GM21619 (cell line): ENCODE measurements at regions not wholly inside any gene's neighbourhood (a gene's known extent, or its start where the extent isn't known, plus 50 kb on each side); places are given as distances from the start of the nearest gene placed in this dataset.
"Not testable (repeated sequence)": the region's sequence is repeated elsewhere in the genome, so short reads cannot be mapped to it uniquely, and the experiment has no call there.

ENCODE experiments used
- ATAC-seq: cut with Tn5 transposase; IDR thresholded peaks from one replicate; pipeline ENCODE4 v1.9.1; 2021; ENCODE audit not compliant: unreplicated experiment

GRCh38 chr2:224650815-224651439 lies 65.2 kb downstream of the CCDC195 start:
- ATAC-seq, result no peak

DNA sequence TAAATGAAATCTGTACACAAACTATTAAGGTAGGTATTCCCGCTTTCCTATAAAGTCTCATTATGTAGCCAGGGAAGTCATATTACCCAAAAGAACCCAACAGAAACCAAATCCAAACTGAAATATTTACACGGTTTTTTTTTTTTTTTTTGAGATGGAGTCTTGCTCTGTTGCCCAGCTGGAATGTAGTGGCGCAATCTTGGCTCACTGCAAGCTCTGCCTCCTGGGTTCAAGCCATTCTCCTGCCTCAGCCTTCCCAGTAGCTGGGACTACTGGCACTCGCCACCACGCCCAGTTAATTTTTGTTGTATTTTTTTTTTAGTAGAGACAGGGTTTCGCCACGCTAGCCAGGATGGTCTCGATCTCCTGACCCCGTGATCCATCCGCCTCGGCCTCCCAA lies 62.5 kb upstream of the CUL3 start:
- not testable (repeated sequence) for ATAC-seq

DNA sequence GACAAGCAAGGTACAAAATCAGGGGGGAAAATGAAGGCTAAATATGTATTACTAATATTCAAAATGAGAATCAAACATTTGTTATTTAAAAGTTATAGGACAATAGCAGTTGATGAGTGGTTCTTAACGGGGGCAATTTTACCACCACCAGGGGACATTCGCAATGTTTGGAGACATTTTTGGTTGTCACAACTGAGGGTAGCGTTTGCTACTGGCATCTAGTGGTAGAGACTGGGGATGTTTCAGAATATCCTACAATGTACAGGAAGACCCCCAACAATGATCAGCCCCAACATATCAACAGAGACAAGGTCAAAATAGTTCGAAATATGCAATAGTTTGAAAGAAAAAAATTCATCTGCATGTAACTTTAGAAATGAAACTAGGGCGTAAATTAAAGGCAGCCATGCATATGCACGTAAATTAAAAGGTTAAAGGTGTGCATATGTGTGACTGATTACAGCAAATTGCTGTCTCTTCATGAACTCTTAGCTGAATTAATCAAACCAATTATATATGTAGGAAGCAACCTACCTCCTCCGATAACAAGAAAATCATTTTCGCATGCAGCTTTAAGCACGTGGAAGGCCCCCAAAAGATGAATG lies 61.2 kb upstream of the CUL3 start:
- ATAC-seq, result peak; percentile 60

- ATAC-seq, result no peak
Measured at GRCh38 chr2:224645722-224646121, 60.6 kb upstream of the CUL3 start.

- ATAC-seq, result no peak
Measured at GRCh38 chr2:224640679-224641078, 55.5 kb upstream of the CUL3 start.

DNA sequence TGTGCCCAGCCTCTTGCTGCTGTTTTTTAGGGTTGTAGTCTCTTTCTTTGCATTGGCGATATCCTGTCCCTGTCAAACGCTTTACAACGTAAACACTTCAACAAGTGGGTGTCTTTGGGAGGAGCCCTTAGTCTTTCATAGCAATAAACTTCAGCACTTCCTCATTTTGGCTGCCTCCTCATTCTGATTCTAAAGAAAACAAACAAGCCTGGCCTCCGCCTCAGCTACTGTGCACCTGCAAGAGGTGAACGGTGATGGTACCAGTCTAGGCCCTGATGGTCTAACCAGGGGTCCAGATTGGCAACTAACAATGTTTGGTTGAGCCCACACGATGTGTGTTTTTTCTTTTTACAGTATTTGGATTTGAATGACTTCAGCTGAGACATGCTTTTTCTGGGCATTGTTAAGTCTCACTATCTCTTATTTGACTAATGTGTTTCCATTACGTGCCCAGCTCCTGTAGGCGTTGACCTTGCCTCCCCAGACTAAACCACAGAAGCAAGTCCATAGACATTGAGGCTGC lies 53.2 kb upstream of the CUL3 start:
- ATAC-seq, result peak; percentile 96
